ENCODE measurements at regions not wholly inside any gene's neighbourhood (a gene's known extent, or its start where the extent isn't known, plus 50 kb on each side); places are given as distances from the start of the nearest gene placed in this dataset.

GRCh38 chr4:89469516-89469915, 161.9 kb upstream of the GPRIN3 start:
- TF ChIP-seq, protein P1, sequence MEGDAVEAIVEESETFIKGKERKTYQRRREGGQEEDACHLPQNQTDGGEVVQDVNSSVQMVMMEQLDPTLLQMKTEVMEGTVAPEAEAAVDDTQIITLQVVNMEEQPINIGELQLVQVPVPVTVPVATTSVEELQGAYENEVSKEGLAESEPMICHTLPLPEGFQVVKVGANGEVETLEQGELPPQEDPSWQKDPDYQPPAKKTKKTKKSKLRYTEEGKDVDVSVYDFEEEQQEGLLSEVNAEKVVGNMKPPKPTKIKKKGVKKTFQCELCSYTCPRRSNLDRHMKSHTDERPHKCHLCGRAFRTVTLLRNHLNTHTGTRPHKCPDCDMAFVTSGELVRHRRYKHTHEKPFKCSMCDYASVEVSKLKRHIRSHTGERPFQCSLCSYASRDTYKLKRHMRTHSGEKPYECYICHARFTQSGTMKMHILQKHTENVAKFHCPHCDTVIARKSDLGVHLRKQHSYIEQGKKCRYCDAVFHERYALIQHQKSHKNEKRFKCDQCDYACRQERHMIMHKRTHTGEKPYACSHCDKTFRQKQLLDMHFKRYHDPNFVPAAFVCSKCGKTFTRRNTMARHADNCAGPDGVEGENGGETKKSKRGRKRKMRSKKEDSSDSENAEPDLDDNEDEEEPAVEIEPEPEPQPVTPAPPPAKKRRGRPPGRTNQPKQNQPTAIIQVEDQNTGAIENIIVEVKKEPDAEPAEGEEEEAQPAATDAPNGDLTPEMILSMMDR (IDR thresholded peaks at IDR 0.05), result no peak
- TF ChIP-seq EP300 (IDR thresholded peaks at IDR 0.05), result no peak
